Skin epidermis (tissue), 12 donors: ENCODE measurements at regions not wholly inside any gene's neighbourhood (a gene's known extent, or its start where the extent isn't known, plus 50 kb on each side); places are given as distances from the start of the nearest gene placed in this dataset.

Experiments used
- H3K27ac ChIP-seq, 21 experiments: fragments of 200-600 bp; sonication (generic) in 11 of 21; one replicate each; pipeline ENCODE4 v1.5.0; 2020; ENCODE audit warnings: mild to moderate bottlenecking in 3 of 21, inconsistent platforms in 2 of 21, moderate library complexity in 2 of 21
- H3K4me3 ChIP-seq, 7 experiments: fragments of 200-600 bp; sonication (generic) in 2 of 7; one replicate each; pipeline ENCODE4 v1.5.0; 2020; ENCODE audit warnings: inconsistent platforms in 2 of 7, mild to moderate bottlenecking in 2 of 7, moderate library complexity in 1 of 7

DNA sequence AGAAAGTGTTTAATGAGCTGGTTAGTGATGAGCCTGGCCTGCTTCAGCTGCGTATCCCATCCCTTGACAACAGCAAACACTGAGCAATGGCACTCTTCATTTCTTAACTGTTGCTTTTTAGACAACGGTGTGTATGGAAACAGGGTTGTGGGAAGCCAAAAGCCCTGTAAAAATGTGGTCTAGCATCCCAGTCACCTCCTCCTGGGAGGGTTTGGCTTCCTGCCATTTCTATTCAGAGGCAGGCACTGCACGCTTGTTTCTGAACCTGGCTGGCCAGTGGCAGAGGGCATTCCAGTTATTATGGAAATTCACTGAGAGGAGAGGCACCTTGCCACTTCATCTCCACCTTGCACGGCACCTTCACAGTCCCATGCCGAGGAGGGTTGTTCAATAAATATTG is 123.0 kb upstream of the ADARB2 start:
- H3K27ac ChIP-seq: no peak overlapping the region
- H3K4me3 ChIP-seq: no peak overlapping the region

DNA sequence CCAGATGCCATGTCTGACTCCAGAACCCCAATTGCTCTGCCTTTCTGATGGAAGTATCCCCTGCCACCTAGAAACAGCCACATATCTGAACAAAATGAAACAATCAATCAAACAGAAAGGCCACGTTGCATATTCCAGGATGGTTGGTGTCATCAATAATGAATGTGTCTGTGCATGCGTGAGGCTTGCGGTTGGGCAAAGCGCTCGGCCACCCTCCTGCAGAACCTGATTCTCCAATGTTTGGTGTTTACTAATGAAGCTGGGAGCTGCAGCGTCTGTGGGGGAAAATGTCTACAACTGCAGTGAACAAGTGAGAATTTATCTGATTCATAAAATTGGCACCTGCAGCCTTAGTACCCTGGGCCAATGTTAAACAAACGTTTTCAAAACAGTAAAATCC is 121.2 kb upstream of the ADARB2 start:
- H3K27ac ChIP-seq: no peak overlapping the region

DNA sequence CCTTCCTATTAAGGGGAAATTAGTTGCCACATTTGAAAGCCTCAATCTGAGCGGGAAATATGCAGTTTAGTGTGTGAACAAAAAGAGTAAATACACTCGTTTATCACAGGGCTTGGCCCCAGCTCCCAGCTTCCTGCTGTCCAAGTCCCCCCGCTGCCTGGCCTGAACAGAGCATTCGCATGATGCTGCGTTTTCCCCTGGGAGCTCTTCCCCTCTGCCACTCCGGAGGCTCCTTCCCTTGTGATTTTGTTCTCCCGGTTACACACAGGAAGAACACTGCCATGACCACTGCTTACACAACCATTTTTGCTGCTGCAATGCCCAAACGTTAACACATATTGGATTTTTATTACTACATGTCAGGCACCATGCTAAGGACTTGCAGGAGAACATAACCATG is 120.7 kb upstream of the ADARB2 start:
- Histone ChIP-seq H3K27ac (no peak overlapping the region), H3K4me3 (no peak overlapping the region)

More for the DNA sequence above, 121.2 kb upstream of the ADARB2 start:
- no peak overlapping the region for H3K4me3 ChIP-seq

DNA sequence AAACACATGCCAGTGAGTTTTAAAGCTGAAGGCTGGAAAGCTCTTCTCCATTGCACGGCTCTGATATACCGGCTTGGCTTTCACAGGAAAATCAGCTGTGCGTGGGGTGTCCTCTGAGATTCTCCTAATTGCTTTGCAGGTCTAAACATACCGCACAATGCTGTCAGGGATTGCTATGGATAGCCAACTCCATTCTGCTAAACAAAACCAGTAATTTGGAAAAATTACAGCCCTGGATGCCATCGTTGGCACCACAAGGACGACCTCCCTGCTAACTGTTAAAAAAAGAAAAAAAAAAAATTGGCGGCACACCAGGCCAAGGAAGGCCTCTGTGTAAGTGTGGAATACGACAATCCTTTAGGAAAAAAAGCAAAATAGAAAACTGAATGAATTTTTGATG is 118.6 kb upstream of the ADARB2 start:
- Histone ChIP-seq H3K27ac (no peak overlapping the region), H3K4me3 (no peak overlapping the region)

DNA sequence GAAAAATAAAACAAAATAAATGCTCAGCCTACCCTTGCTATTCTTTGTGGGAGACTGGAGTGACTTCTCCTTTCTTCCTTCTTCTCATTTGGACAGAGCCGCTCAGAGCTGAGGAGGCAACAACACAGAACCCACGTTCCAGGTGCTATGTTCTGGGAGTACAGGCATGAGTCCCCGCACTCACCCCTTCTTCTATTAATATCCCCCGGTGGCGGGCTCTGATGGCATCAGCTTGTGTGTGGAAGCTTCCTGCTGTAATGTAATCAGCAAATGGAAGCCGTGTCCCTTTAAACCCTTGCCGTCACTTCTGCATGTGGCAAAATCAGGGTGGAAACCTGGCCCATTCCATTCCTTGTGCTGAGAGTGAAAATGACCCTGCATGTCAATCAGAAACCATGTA is 116.9 kb upstream of the ADARB2 start:
- Histone ChIP-seq H3K27ac (no peak overlapping the region), H3K4me3 (no peak overlapping the region)

DNA sequence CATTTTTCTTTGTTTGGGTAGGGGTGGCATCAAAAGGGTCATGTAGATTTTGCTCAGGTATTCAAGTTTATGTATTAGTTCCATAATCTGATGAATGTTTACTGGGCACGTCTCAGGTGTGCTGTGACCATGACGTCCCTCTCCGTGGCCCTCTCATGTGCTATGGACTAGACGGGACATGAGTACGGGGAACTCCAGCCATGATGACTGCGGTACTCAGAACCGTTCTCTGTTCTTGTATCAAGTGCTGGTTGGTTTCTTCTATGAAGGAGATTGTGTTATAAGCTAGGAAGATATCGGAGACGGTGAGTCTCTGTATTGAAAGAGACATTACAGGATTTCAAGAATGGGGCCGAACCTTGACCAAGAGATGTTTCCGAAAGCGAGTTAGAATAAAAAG is 116.5 kb upstream of the ADARB2 start:
- Histone ChIP-seq H3K4me3 (no peak overlapping the region), H3K27ac (no peak overlapping the region)

DNA sequence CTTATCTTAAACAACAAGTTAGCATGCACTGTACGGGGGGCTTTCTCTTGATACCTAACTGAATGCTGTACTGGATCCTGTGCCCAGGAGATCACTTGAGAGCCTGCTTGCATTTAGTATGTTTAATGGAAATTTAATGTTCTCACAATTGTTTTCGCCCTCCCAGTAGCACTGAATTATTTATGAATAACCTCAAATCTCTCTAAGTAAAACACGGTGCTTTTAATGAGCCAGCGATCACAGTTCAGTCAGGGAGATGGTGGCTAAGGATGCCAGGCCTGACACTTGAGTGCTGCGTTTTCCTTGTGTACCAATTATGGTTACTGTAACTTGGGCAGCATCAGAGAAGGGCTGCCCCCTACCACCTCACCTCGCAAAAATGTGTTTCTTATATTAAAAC is 115.5 kb upstream of the ADARB2 start:
- Histone ChIP-seq H3K27ac (no peak overlapping the region), H3K4me3 (no peak overlapping the region)

DNA sequence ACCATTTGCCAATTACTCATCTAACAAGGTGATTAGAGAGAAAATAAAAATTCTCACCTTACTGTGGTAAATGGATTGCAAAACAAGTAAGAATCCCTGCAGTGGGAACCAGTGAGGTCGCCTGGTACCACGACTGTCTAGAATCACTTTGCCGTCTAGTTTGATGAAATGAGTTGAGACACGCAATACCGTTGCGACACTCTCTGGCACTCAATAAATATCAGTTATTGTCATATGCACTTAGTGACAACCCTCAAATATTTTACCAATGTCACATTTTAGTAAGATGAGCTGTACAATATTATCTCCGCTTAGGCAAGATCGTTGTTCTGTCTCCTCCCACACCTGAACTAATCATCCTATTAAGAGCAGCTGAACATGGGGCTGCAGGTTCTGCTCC is 114.4 kb upstream of the ADARB2 start:
- H3K27ac ChIP-seq: no peak overlapping the region
- no peak overlapping the region for H3K4me3 ChIP-seq

DNA sequence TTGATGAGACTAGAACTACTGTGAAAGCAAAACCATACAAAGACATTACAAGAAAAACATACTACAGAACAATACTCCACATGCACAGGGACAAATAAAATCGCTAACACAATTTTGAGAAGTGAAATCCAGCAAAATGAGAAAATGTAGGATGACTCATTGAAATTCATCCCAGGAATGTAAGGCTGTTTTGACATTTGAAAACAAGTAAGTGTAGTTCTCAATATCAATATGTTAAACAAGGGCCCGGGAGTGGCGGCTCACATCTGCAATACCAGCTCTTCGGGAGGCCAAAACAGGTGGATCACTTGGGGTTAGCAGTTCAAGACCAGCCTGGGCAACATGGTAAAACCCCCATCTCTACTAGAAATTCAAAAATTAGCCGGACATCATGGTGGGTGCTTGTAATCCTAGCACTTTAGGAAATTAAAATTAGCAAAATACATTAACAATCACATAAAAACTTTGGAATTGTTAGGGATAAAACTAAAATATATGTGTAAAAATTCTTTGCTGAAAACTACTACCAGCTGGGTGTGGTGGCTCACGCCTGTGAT is 113.7 kb upstream of the ADARB2 start:
- H3K4me3 ChIP-seq: no peak overlapping the region

DNA sequence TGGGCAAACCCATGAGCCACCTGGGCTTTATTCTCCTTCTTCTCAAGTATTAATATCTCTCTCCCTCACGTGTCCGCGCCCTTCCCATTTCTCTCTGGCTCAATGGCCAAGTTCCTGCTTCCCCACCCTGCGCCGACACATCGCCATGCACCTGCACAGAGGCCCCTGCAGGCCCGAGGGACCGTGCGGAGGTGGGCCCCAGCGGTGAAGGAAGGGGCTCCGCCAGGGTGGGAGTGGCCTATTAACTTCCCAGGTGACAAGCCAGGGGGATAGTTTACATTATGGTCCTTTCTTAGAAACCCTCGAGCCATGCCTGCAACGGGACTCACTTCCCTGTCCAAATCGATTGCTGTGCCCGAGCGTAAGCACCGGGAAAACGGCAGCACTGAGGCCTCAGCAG is 110.0 kb upstream of the ADARB2 start:
- no peak overlapping the region for H3K4me3 ChIP-seq
- no peak overlapping the region for H3K27ac ChIP-seq

More for the DNA sequence above, 113.7 kb upstream of the ADARB2 start:
- H3K27ac ChIP-seq: no peak overlapping the region

DNA sequence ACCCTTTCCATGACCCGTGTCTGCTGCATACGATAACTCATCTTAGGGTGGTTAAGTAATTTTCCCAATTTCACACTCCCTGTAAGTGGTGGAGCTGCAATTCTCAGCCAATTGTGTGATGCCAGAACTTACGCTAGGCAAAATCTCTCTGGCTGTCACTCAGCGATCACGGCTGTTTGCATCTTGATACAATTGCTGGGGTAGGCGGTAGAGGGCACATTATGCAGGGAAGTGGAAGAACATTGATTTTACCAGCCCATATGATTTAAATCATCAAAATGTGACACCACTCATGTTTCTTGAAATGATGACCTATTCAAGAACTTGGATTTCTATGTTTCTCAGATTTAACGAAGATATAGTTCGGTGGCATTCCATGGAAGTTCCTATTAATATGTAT is 108.7 kb upstream of the ADARB2 start:
- H3K27ac ChIP-seq: no peak overlapping the region
- no peak overlapping the region for H3K4me3 ChIP-seq

DNA sequence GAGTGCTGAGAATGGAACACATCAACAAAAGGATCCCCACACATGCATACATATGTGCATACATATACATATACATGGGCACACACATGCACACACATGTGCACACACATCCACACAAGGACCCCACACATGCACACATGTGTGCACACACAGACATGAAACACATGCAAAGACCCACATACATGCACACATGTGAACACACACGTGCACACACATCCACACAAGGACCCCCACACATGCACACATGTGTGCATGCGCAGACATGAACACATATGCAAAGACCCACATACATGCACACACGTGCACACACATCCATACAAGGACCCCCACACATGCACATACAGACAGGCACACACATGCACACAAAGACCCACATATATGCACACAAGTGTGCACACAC is 104.4 kb upstream of the ADARB2 start:
- Histone ChIP-seq H3K4me3 (no peak overlapping the region), H3K27ac (no peak overlapping the region)

DNA sequence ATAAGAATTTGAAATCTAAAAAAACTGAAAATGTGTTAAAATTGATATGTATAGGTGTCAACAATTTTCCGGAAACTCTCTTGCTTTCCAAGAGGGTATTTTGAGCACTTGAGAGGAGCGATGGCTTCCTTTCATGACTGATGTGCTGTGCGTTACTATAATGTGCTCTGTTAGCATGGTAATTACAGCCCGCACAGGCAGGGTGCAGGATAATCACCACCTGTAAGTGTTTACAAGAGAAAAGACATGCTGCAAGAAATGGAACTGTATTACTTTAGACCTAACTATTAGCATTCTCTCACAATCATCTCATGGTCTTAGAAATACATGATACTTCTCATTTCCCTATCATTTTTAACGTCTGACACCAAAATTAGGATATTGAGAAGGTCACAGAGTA is 92.4 kb upstream of the ADARB2 start:
- Histone ChIP-seq H3K27ac (no peak overlapping the region), H3K4me3 (no peak overlapping the region)

DNA sequence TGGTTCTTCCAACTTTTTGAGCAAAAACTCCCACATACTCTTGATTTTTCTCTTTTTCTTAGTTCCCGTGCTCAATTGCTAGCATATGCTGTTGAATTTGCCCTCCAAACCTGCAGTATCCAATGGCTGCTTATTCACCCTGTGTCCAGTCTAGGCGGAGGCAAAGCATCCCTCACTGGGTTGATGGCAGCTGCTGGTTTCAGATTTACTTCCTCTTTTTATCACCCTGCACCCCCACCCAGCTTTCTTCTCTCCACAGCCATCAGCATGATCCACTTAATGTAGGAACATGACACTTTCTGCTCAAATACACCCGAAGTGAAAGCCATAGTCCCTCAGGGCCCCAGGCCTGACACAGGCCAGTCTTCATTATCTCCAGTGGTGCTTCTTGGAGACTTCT is 87.6 kb upstream of the ADARB2 start:
- Histone ChIP-seq H3K4me3 (no peak overlapping the region), H3K27ac (no peak overlapping the region)

DNA sequence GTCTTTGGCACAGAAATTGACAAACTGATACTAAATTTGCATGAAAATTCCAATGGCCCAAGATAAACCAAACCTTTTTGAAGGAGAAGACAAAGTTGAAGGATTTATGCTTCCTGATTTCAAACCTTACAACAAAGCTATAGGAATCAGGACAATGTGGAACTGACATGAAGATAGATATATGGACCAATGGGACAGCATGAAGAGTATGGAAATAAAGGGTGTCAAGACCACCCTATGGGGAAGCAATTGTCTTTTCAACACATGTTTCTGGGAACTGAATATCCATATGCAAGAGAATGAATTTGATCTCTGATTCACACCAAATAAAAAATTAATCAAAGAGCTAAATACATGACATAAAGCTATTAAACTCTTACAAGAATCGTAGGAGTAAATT is 77.2 kb upstream of the ADARB2 start:
- no peak overlapping the region for H3K27ac ChIP-seq
- no peak overlapping the region for H3K4me3 ChIP-seq

DNA sequence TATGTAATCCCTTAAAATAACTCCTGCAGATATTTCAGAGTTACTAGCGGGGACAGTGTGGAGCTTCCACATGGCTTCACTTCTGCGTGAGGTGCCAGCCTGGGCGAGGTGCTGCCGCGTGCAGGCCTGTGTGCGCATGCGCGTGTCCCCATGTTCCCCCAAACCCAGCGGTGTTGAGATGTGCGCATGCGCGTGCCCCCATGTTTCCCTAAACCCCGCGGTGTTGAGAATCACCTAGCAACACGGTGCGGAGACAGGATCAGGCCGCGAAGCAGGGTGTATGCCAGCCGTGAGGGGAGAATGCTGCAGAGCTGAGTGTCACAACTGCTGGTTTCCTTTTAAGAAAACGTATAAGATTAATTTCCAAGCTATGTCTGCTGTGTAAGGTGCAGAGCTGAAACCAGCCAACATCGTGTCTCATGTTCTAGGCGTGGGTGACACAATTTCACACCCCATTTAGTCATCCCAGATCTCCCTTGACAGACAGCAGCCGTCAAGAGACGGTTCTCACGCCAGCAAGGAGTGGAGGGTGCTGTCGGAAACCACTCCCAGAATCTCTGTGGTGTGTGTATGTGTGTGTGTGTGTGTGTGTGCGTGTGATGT is 71.9 kb upstream of the ADARB2 start:
- H3K27ac ChIP-seq: no peak overlapping the region
- no peak overlapping the region for H3K4me3 ChIP-seq

DNA sequence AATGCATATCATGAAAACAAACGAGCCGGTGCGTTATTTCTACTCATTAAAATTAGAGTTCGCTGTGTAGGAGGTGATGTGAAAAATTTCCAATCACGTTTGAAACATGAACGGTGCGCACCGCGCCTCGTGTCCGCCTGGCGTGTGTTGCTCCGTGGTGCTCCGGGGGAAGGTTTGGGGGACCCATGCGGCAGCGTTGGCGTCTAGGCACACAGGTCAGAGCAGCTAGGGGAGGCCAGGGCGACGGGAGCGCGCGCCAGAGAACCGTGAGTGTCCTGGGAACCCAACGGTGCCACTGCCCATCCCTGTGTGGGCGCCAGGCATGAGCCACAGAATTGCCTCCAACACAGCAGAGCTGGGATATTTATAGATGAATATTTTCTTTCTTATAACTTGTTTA is 70.6 kb upstream of the ADARB2 start:
- Histone ChIP-seq H3K4me3 (no peak overlapping the region), H3K27ac (no peak overlapping the region)

DNA sequence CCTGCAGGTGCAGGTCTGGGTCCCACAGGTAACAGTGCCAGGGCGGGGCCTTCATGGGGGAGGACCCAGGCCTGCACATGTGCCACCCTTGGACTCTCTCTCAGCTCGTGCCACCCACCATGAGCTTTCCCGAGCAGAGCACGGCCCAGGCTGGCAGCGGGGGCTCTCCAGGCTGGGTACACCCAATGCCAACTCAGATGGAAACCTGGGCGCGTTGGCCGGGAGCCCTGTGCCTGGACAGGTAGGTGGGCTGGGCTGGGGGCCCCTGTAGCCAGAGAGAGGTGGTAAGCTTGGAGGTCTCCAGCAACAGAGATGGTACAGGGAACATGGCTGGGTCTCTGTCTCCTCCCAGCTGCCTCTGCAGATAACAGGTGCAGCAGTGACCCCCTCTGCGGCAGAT is 69.9 kb upstream of the ADARB2 start:
- H3K4me3 ChIP-seq: no peak overlapping the region
- no peak overlapping the region for H3K27ac ChIP-seq

DNA sequence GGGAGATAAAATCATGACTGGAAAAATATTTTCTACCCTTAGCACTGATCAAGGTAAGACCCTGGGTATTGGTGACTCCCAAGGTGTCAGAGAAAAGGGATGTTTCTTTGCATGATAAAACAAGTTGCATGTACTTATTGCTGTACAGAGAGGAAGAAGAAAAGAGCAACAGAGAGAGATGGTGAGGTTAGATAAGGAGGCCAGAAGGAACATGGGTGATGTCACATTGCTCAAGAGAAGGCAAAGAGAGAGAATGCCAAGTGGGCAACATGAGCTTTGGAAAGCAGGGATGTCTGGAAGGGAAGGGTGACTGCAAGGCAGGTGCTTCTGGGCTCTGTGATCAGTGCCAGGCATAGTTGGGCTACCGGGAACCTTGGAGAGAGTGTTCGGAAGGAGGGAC is 65.1 kb upstream of the ADARB2 start:
- H3K4me3 ChIP-seq: no peak overlapping the region
- no peak overlapping the region for H3K27ac ChIP-seq

DNA sequence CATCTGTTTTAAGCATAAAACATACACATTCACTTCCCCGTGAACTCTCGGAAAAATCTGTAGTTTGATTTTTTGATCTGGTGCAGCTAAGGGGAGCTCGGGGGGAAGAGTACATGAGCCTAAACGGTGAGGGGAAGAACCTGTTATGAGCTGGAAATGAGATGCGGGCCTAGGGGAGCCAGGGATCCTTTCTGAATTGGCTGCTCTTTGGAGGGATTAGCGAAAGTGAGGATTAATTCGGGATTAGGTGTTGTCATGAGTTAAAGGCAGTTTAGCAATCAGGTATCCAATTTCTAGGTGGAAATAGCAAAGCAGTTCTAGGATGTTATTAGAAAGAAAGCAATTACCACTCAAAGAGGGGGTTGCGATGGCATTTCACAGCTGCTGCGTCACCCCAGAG is 51.1 kb upstream of the ADARB2 start:
- no peak overlapping the region for H3K4me3 ChIP-seq

More for the DNA sequence above, 51.1 kb upstream of the ADARB2 start:
- H3K27ac ChIP-seq: no peak overlapping the region
